Aorta (tissue), 5 donors: ENCODE measurements at regions not wholly inside any gene's neighbourhood (a gene's known extent, or its start where the extent isn't known, plus 50 kb on each side); places are given as distances from the start of the nearest gene placed in this dataset.

ENCODE experiments used
- ATAC-seq: fragments of 200-7000 bp; cut with Tn5 transposase; one replicate; pipeline ENCODE4 v1.9.1; 2022; ENCODE audit warnings: moderate library complexity; ENCODE audit not compliant: low FRiP score
- DNase-seq, 2 donors: peaks; one replicate each; pipeline ENCODE4 v3.0.0-alpha.2; 2020
- H3K27ac ChIP-seq, 2 donors: one replicate each; pipeline ENCODE4 v1.5.1; 2013; ENCODE audit warnings: low read length in 2 of 2, mild to moderate bottlenecking in 2 of 2, moderate library complexity in 2 of 2, control low read depth in 1 of 2, inconsistent platforms in 1 of 2, low read depth in 1 of 2
- H3K27me3 ChIP-seq, 2 donors: one replicate each; pipeline ENCODE4 v1.6.1; 2013; ENCODE audit warnings: control low read depth in 1 of 2, low read length in 1 of 2, mild to moderate bottlenecking in 1 of 2, moderate library complexity in 1 of 2; ENCODE audit not compliant: insufficient read depth in 2 of 2, control insufficient read depth in 1 of 2
- H3K36me3 ChIP-seq, 2 donors: one replicate each; pipeline ENCODE4 v1.6.1; 2013; ENCODE audit warnings: control low read depth in 1 of 2, low read length in 1 of 2, mild to moderate bottlenecking in 1 of 2; ENCODE audit not compliant: insufficient read depth in 2 of 2, control insufficient read depth in 1 of 2
- H3K4me1 ChIP-seq, 2 donors: one replicate each; pipeline ENCODE4 v1.6.1; 2013; ENCODE audit warnings: low read length in 2 of 2, control low read depth in 1 of 2, mild to moderate bottlenecking in 1 of 2, moderate library complexity in 1 of 2; ENCODE audit not compliant: insufficient read depth in 2 of 2, control insufficient read depth in 1 of 2
- H3K4me3 ChIP-seq, 2 donors: one replicate each; pipeline ENCODE4 v1.5.1; 2013; ENCODE audit warnings: low read length in 2 of 2, control low read depth in 1 of 2, mild to moderate bottlenecking in 1 of 2
- H3K9me3 ChIP-seq: one replicate; pipeline ENCODE4 v1.6.1; 2013; ENCODE audit warnings: mild to moderate bottlenecking, low read length; ENCODE audit not compliant: control insufficient read depth
- WGBS, 2 donors: extraction: QIAGEN DNeasy Blood & Tissue Kit; methylation state at CpG; one replicate each; pipeline ENCODE4 v1.1.7; 2013; 5-methylcytosine and 5-hydroxymethylcytosine counted together
- intact Hi-C, 2 donors: fragments of 100-400 bp; cut with DNase I; formaldehyde crosslinking; loops; one replicate each; pipeline versions ENCODE4 v1.14.2 to v1.15.0; 2022
- donor health status: healthy with polysubstance abuse.
- donor health status: Bipolar disorder and iron deficiency.
- donor health status: DM: no; HTN: no; CAD: no.
- donor health status: DM: no; HTN: no; CAD: no.
- donor health status: DM: yes; HTN: yes; CAD: no.

- 80 to 87% methylated on average over 6 of the region's 6 CpGs for WGBS, 2 donors
- Histone ChIP-seq H3K4me1 (no peaks in the 10 kb centered on the region), H3K27ac (no peak overlapping the region), H3K4me3 (no peak overlapping the region), H3K9me3 (no peaks in the 10 kb centered on the region), H3K27me3 (no peaks in the 10 kb centered on the region), H3K36me3 (no peaks in the 10 kb centered on the region)
- peak in 1 of 2 donors; percentile 40 for DNase-seq
- intact Hi-C loops: no loop called here
- ATAC-seq: no peak
Observed at GRCh38 chr5:178791976-178792375, 61.5 kb upstream of the ZNF354A start.

GRCh38 chr5:178790371-178790770 lies 59.9 kb upstream of the ZNF354A start:
- ATAC-seq (no peak), DNase-seq (peak in 1 of 2 donors; percentile 57)
- no peak overlapping the region for H3K27ac ChIP-seq
- 84 to 91% methylated on average over 10 to 11 of the region's 11 CpGs for WGBS, 2 donors
- intact Hi-C loops: no loop called here
- H3K4me1 ChIP-seq: no peaks in the 10 kb centered on the region
- no peaks in the 10 kb centered on the region for H3K27me3 ChIP-seq
- no peaks in the 10 kb centered on the region for H3K9me3 ChIP-seq
- no peaks in the 10 kb centered on the region for H3K36me3 ChIP-seq
- no peak overlapping the region for H3K4me3 ChIP-seq

- H3K4me3 ChIP-seq: no peak overlapping the region
- DNase-seq: peak in 1 of 2 donors; percentile 38
- no peak for ATAC-seq
- no peaks in the 10 kb centered on the region for H3K9me3 ChIP-seq
- H3K4me1 ChIP-seq: no peaks in the 10 kb centered on the region
- 80 to 83% methylated on average over 21 of the region's 21 CpGs for WGBS, 2 donors
- H3K36me3 ChIP-seq: no peaks in the 10 kb centered on the region
- H3K27ac ChIP-seq: no peak overlapping the region
- intact Hi-C loops: no loop called here
- H3K27me3 ChIP-seq: no peaks in the 10 kb centered on the region
Observed at GRCh38 chr5:178788381-178789085, 58.1 kb upstream of the ZNF354A start.

DNA sequence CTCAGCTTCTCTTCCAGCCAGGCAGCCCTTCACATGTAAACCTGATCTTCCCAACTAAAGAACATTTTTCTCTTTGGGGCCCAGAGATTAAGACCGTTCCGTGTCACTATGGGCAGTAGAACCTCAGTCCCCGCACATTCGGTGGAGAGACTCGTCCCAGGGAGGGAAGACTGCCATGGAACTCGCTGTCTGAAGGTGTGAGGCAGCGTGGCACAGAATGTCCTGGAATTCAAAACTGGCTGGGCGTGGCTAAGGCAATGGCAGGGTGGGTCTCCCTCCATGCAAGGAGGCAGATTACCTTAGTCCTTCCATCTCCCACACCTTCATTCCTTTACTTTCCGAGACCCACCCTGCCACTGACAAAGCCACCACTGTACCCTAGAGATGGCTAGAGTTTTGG lies 57.4 kb upstream of the ZNF354A start:
- Histone ChIP-seq H3K36me3 (no peaks in the 10 kb centered on the region), H3K4me1 (no peaks in the 10 kb centered on the region), H3K27me3 (no peaks in the 10 kb centered on the region), H3K4me3 (no peak overlapping the region), H3K9me3 (no peaks in the 10 kb centered on the region), H3K27ac (no peak overlapping the region)
- DNase-seq (no peak), ATAC-seq (no peak)
- intact Hi-C loops: no loop called here
- WGBS, 2 donors: 85 to 90% methylated on average over 9 of the region's 9 CpGs

DNA sequence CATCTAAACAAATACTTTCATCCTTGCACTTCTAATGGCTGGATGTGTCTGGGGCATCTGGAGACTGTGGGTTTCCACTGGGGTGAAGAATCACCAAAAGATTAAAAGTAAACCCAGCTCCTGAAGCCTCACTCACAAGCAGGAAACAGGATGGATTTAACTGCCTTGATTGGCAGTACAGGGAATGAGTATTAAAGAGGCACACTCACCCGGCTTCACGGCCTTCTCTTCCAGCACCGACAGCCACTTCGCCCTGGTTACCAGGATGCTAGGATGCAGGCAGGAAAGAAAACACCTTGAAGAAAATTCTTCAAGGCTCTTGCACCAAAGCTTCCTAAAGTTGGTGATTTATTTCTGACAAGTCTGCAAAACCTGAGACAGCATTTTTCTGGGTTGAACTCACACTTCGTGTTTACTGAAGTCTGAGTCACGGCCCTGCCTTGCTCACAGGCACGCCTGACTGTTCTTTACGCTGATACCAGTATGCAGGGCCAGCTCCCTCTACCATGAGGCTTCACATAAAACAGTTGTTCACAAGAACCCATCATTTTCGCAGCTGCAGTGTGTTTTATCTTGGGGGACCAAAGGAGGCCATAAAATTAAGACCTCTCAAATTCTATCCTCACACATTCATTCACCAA lies 56.5 kb upstream of the ZNF354A start:
- ATAC-seq (no peak), DNase-seq (peak in 1 of 2 donors; percentile 38)
- H3K4me1 ChIP-seq: no peaks in the 10 kb centered on the region
- 33 to 34% methylated on average over 9 of the region's 9 CpGs for WGBS, 2 donors
- no peaks in the 10 kb centered on the region for H3K9me3 ChIP-seq
- no peaks in the 10 kb centered on the region for H3K36me3 ChIP-seq
- H3K4me3 ChIP-seq: no peak overlapping the region
- intact Hi-C loops: no loop called here
- no peaks in the 10 kb centered on the region for H3K27me3 ChIP-seq
- H3K27ac ChIP-seq: no peak overlapping the region

DNA sequence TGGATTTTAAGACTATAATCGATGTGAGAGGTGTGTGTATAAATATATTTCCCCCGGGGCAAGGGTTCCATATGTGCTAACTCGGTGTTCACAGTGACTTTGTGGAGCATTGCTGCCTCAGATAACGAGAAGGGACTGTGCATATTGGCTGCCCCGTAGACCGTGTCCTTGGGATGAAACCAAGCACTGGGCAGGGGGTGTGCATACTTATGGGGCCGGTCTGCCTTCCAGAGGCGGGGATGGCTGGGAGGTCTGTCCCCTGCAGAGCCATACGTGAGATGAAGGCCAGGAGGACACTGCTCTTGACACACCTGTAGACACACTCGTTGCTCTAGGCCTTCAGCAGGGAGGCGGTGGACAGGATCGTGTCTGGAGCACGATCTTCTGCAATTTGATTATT lies 56.0 kb upstream of the ZNF354A start:
- no peaks in the 10 kb centered on the region for H3K4me1 ChIP-seq
- no peaks in the 10 kb centered on the region for H3K36me3 ChIP-seq
- 83 to 85% methylated on average over 13 of the region's 13 CpGs for WGBS, 2 donors
- no peak for ATAC-seq
- H3K9me3 ChIP-seq: no peaks in the 10 kb centered on the region
- intact Hi-C loops: no loop called here
- H3K27me3 ChIP-seq: no peaks in the 10 kb centered on the region
- no peak overlapping the region for H3K4me3 ChIP-seq
- no peak overlapping the region for H3K27ac ChIP-seq
- DNase-seq: peak in 1 of 2 donors; percentile 39

GRCh38 chr5:178785999-178786398 lies 55.5 kb upstream of the ZNF354A start:
- Histone ChIP-seq H3K4me1 (no peaks in the 10 kb centered on the region), H3K4me3 (no peak overlapping the region), H3K27me3 (no peaks in the 10 kb centered on the region), H3K36me3 (no peaks in the 10 kb centered on the region), H3K27ac (no peak overlapping the region), H3K9me3 (no peaks in the 10 kb centered on the region)
- ATAC-seq: no peak
- DNase-seq: peak in 1 of 2 donors; percentile 37
- intact Hi-C loops: no loop called here
- WGBS, 2 donors: 74 to 78% methylated on average over 6 of the region's 6 CpGs

DNA sequence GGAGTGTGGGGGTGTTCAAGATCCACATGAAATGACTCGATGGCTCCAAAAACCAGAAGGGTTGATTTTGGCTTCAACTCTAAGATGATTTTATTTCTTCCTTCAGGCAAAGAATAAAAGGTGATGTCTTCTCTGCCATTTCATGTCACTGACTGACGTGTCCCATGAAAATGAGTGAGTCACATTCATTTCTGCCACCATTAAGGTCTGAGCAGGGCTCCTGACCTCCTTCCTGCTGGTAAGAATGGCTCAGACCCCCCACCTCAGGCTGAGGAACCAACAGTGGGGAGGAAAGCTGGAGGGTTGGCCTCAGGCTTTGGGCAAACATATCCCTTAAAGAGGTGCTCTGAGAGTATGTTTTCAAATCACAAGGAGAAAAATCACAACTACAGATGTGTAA lies 53.9 kb upstream of the ZNF354A start:
- DNase-seq (peak in 1 of 2 donors; percentile 31), ATAC-seq (no peak)
- Histone ChIP-seq H3K9me3 (no peaks in the 10 kb centered on the region), H3K4me3 (no peak overlapping the region), H3K4me1 (no peaks in the 10 kb centered on the region), H3K27me3 (no peaks in the 10 kb centered on the region), H3K36me3 (no peaks in the 10 kb centered on the region), H3K27ac (no peak overlapping the region)
- intact Hi-C loops: no loop called here
- WGBS, 2 donors: 74 to 77% methylated on average over 2 of the region's 2 CpGs

DNA sequence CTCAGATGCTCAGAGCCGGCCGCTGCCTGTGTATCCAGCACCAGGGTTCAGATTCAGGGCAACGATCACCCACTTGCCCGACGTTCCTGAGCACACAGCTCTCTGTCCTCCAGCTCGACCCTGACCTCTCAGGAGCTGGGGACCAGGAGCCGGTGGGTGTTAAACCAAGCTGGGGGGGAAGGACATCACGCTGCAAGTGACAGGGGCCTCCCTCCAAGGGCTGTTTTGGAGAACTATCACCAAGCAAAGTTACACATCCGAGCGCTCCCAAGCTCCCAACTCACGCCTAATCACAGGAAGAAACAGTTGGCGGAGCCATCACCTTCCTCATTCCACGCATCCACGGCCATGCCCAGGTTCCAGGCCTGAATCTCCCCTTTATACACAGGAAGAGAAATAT lies 51.5 kb upstream of the ZNF354A start:
- WGBS, 2 donors: 73 to 79% methylated on average over 14 of the region's 14 CpGs
- H3K36me3 ChIP-seq: no peaks in the 10 kb centered on the region
- intact Hi-C loops: no loop called here

More for the DNA sequence above, 51.5 kb upstream of the ZNF354A start:
- H3K9me3 ChIP-seq: no peaks in the 10 kb centered on the region
- H3K4me1 ChIP-seq: no peaks in the 10 kb centered on the region
- no peak for ATAC-seq
- H3K27ac ChIP-seq: no peak overlapping the region
- no peak overlapping the region for H3K4me3 ChIP-seq
- no peaks in the 10 kb centered on the region for H3K27me3 ChIP-seq
- no peak for DNase-seq
